GM18867 (cell line): ENCODE measurements at regions not wholly inside any gene's neighbourhood (a gene's known extent, or its start where the extent isn't known, plus 50 kb on each side); places are given as distances from the start of the nearest gene placed in this dataset.

ENCODE experiments used
- ATAC-seq: cut with Tn5 transposase; IDR thresholded peaks from one replicate; pipeline ENCODE4 v1.9.1; 2021; ENCODE audit warnings: mild to moderate bottlenecking, moderate library complexity; ENCODE audit not compliant: unreplicated experiment

DNA sequence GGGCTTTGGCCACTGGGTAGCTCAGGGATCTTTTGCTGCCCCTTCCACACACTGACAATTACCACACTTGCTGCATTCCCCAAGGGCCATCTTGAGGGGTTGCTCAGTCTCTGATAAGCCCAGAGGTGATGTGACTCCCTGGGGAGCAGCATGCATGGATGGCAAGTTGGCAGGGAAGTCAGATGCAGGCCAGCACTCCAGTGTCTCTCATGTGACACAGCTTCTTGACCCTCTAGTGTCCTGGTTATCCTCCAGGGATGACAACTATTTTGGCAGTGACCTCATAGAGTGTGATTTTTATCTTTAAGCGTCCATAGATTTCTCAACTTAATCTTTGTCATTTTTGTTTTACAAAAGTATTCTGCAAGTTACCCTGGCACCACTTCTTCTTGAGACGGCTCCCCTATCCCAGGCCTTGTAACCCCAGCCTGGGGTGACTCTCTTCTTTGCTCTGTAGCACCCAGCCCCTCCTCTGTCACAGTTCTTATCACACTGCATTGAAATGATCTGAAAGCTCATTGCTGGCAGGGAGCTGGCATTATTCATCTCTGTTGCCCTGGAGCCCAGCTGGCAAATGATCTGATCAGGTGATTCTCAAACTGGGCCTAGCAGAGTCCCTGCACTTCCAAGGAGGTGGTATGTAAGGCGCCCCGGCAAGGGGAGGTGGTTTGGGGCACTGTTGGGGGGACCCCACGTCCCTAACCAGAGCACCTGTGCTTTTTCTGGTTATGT, 72.6 kb downstream of the TENT5C start:
- no peak for ATAC-seq

DNA sequence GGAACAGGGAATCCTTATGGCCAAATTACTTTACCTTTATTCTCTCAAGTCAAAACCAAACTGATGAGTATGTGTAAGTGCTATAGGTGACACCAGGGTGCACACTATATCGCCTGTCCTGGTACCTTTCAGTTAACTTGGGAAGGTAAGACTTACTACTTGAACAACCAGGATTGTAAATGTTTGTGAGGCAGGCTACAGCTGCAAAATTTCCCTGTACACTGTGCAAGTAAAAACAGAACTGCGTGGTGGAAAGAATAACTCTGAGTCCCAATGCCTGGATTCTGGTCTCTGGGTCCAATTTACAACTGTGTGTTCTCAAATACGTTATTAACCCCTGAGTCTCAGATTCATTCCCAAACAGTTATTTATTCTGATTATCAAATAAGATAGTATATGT, 73.5 kb downstream of the TENT5C start:
- ATAC-seq, result no peak

DNA sequence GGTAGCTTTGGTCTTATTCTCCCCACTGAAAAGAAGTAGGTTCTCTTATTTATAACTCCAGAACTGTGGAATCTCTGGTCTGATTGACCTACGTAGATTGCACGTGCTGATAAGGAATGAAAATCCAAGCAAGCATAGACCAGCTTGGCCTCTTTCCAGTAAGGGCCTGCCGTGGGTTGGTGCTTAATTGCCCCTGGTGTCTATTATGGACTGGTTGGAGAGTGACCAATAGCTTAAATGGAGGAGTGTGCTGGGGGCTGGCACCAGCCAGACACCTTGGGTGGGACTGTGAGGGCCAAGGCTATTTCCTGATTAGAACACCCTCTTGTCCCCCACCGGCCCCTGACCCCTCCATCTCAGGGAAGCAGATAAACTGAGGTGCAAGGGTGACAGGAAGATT, 74.0 kb downstream of the TENT5C start:
- ATAC-seq, result no peak

DNA sequence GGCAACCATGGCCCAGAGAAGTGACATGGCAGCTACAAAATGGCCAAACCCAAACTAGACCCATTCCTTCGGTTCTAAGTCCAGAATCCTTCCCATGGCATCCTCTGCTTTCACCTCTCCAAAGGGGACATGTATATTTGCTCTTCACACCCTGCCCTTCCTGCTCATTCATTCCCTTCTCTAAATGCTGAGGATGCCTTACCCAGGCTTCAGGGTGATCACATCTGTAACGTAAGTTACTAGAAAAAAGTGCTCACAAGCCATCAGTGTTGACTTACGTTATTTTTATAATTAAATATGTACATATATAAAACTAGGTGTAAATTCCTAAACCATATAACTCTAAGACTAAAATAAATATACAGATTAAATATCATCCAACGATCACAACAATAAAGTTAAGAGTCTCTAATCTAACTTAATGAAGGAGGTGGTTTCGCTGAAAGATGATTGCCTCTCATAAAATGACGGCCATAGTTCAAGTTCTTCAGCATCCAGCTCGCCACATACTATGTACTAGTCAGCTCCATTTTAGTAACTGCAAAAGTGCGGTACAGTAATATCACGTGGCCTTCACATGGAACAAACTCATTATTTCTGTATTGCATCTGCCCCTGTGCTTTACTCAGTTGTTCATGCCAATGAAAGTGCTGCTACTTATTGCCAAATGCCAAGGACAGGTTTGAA, 74.6 kb downstream of the TENT5C start:
- no peak for ATAC-seq

DNA sequence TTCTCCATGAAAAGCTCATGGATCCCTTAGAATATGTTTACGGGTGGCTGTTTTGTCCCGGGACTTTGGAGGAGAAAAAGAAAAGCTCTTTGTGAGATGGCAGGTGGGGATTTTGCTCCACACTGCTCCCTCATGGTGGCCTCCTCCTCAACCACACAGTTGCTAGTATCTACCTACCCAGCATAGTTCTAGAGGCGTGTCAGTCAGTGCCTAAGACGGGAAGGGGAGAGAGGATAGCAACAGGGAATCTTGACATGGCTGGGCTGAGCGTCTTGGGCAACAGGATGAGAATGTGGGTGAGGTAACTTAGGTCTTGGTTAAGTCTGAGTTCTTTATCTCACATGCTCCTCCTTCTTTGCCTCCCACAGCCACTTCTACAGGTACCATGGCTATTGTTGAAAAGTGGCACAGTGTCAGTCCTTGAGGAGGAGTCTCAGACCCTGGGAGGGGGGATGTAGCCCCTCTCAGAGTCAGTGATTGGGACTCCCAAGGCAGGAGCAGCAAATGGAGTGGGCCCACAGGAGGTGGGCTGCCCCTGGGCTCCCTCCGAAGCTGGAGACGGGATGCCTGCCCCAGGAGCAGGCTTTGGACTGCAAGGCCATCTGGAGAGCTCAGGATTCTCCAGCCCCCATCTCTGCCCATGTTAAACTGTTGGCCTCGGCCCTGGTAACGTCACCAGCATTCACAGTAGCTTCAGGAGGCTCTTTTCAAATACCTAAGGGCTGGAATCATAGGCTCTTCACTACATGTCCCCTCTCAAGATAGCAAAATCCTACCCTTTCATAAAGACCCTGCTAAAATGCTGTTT, 75.4 kb downstream of the TENT5C start:
- ATAC-seq, result peak; percentile 42

DNA sequence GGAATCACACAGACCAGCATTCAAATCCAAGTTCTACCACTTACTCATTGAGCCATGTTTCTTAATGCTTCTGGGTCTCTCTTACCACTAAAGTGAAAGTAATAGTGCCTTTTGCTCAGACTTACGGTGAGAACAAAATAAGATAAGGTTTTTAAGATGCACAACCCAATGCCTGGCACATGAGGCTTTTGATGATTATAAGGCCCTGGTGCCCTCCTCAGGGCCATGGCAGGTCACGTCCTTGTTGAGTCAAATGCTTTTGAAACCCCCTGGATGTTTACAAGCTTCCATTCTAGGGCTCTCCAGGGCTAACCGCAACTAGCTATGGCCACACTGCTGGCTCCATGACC, 76.0 kb downstream of the TENT5C start:
- ATAC-seq, result no peak

DNA sequence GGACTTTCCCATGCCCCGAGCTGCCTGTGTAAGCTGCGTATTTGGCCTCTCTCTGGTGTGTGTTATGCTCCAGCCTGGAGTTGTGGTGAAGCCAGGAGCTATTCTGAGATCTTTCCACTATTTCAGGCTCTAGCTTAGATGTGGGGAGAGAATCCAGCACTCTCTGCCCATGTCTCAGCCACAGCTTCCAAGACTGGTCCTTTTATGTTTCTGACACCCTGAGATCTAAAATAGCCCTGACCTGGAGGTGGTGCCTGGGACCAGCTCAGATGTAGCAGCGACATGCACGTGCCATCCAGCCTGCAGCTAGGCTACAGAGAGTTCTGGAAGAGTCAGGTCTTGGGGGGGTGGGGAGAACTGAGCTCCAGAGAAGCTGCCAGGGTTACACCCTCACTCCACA, 76.5 kb downstream of the TENT5C start:
- ATAC-seq, result no peak

DNA sequence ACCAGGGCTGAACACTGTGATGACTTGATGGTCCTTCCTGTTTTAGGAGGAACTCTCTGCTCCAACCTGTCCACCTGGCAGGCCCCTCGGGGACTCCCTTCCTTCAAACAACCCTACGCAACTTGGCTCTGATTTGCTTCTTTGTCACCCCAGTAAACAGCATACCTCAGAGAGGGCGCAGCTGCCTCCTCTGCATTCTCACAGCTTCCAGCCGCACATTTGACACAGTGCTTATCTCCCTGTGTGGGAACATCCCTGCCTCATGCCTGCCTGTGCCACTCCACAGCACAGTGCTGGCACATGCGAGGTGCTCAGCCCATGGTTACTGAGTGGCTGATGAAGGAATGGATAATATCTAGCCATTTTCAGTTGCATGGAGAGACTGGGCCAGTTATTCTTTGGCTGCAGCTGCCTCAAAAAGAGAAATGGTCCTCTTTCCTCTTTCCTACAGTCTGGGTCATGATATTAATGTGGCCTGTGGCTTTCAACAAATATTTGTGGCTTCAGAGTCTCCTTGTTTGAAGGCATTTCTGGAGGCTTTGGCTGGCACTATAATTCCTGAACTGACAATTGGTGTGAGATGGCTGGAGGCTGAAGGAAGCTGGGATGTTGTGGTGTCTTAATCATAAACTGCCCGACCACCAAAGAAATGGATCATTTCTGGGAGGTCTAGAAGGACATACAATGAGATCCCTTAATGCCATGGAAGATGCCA, 77.9 kb downstream of the TENT5C start:
- no peak for ATAC-seq

DNA sequence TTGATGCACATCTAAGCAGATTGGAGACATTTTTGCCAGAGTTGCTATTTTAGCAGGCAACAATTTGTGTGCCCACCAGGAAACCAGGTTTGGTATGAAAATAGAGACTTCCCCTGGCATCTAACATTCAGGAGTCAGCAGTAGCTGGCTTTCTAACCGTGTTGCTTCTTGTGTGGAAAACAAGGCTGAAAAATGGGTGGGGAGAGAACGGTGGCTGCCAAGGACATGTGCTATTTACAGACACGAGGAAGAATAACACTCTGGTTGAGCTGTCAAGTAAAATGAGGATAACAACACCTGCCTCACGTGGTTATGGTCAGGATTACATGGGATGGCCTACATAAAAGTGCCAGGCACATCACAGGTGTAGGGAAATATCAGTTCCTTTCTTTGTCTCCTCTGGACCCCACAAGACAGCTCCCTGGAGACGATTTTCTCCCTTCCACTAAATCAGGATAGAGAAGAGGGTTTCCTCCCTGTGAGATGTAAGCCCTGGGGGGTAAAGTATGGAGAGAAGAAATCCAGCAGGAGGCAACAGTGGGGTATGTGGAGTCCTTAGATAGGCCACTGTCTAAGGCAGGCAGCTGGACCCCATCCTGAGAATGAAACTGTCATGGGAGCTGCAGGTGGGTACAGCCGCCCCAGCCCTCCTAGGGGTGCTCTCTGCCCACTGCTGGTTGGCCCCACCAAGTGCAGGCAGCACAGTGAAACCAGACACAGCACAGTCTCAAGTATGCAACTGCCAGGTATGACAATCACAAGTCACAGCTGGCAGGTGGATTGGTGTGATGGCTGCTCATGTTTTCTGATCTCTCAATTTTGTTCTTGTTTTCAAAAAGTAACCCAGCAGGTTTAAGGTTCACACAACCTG, 80.3 kb downstream of the TENT5C start:
- ATAC-seq, result peak; percentile 81

DNA sequence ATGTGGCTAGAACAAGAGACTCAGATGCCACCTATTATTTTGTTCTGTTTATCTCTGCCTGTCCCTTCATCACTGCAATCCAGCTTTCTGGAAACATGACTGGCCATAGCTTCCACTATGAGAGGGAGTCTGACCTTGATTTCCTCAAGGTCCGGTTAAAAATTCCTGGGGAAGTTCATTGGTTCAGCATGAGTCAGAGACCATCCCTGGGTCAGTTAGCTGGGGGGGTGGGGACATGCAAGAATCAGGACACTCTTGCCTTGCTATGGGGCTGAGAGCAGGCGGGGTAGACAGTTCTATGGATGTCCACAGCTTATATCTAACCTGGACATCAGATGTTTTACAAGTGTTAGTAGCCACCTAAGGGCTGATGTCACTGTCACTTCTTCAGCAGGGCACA, 81.1 kb downstream of the TENT5C start:
- ATAC-seq, result no peak

DNA sequence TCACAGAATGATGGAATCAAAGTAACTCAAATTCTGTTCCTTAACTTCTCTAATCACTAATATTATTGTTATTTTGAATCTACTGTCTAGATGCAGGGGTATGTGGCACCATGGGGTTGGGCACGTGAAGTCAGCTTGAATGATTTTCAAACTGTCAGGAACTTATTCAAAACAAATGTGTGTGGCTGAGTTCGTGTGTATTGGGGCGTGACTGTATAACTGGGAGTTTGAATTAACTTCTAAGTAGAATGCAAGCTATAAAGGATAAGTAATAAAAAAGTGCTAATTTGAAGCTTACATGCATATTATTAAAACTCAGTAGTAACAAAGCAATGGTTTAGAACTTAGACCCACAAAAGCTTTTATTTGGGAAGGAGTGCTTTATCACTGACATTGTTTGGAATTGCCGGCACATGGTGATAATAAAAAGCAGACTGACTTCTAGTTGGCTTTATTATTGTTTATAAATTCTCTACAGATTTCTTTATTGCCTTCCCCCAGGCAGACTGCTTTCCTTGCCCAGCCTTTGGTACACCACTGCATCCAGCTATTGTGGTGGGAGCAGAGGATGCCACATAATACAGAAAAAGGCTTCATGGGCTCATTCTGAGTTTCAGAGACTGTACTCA, 84.3 kb downstream of the TENT5C start:
- no peak for ATAC-seq

DNA sequence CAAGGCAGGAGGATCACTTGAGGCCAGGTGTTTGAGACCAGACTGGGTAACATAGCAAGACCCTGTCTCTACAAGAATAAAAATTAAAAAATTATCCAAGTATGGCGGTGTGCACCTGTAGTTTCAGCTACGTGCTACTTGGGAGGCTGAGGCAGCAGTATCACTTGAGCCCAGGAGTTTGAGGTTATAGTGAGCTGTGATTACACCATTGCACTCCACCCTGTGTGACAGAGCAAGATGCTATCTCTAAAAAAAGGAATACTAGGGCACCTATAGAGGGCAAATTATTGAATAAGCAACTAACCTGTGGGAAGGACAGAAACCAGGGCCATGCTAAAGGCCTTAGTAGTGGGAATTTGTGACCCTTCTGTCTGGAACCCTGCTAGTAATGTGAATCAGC, 86.1 kb downstream of the TENT5C start:
- no peak for ATAC-seq

DNA sequence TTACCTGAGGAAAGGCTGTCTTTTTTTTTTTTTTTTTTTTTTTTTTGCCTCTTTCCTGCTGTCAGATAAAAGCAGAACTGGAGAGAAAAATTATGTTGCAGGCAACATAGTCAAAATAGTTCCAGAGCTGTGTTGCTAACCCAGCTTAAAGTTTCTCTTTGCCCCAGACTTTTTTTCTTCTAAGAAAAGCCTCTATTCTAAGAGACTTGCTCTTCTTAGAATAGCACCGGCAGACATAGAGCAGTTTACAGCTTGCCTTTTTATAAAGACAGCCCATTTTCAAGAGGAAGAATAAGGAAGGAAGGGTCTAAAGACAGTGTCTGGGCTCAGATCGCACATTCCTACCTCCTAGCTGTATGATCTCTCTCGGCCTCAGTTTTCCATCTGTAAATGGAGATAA, 88.7 kb downstream of the TENT5C start:
- ATAC-seq, result no peak

DNA sequence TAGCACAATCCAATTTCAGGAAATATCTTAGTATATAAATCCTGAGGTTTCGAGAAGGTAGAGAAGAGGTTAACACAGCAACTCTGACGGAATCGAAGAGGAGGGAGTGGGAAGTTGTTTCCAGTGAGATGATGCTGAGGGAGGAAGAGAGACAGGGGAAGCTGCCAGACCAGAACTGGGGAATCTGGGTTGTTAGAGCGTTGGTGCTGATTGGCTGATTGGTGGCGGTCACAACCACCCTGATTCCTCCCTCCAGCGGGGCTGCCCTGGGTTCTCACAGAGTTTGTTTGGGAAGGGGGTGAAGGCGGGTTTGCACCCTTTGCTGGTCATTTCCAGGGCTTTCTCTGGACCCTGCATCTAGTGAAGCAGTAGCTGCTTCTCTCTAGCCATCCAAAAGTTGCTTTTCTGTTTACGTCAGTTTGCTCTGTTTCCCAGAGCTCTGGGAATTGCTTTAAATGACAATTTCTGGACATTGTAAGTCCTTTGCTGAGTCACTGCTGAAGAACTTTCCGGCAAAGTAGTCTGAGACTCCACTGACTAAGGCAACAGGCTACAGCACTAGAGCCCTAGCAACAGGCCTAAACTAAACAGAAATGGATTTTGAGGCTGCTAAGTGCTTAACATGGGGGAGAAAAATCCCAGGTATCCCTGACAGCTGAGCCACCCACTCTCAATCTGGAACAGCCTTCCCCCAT, 90.1 kb downstream of the TENT5C start:
- ATAC-seq, result no peak

DNA sequence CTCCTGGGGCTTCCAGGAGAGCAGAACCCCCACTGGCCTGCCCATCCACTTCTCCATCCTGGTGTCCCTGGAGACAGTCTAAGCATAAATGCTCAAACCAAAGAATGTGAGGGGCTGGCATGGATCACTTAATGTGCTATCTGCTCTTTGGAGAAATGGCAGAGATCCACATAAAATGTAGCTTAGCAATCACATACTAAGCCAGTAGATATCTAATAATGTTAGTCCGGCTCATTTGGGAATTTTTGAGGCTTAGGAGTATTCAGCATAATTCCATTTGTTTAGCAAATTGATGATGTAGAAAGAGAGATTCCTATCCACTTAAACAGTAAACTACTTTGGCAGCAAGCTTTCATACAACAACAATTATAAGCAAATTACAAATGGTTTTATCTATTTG, 90.7 kb downstream of the TENT5C start:
- no peak for ATAC-seq

DNA sequence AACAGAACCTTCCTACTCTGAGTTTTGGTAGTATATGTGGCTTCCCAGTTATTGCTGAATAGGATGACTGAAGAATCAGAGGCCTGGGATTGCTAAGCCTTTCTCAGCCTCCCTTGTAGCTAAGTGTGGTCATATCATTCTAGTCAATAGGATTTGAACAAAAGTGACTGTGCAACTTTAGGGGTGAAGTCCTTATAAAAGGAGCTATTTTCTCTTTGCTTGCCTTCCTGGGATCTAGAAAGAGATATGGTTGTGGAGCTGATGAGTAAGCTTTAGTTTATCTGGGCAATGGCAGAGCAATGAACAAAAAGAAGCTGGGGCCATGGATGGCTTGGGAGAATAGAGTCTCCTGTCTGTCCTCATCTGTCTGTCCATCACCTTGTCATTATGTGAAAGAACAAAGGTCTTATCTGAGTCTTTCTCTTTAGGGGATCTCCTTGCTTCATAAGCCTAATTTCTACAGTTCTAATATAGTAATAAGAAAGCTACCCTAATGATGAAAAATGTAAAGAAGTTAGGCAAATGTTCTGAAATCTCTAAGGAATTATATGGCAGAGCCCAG, 91.5 kb downstream of the TENT5C start:
- no peak for ATAC-seq

DNA sequence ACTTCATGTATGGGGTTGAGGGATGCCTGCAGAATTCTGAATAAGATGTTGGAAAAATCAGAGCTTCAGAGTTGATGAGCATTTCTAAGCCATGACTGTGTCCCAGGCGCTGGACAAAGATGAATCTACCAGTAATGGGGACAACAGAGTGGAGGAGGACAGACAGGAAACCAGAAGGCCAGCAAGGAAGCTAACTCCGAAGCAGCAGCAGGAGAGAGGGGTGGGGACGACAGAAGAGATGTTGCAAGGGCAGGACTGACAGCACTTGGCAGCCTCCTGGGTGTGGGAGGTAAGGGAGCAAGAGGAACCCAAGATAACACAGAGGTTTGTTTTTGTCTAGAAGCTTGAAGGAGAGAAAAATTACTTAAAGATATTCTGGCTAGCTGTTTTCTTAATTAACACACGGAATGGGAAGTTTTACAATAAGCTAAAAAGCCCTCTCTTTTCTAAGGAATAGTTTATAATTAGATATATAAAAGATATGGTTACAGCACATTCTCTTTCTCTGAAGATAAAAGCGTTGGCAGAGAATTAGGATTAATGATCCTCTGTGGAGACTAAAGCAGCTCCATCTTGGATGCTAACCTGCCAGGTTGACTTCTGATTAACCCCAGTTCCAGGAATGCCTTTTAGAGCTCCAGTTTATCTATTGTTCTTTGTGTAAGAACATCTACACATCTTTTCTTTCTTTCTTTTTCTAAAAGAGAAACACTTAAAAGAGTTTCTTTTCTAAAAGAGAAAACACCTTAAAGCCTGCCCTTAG, 92.7 kb downstream of the TENT5C start:
- ATAC-seq, result no peak

DNA sequence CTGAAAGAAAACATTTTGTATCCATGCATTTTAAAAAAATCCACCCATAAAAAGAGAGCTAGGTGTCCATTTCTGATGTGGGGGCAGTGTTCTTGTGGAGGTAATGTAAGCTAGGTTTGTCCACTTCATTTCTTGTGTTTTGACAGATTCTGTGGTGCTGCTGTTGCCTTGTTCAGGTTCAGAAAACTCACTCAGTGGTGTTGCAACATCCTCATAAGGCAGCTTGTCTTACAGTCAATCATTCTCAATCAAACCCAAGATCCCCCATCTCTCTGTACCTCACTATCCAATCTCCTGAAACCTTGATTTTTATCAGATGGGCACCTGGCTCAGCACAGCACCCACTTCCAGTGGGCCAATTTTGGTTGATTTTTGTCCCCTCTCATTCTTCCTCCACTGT, 94.1 kb downstream of the TENT5C start:
- no peak for ATAC-seq
